ENCODE measurements at regions not wholly inside any gene's neighbourhood (a gene's known extent, or its start where the extent isn't known, plus 50 kb on each side); places are given as distances from the start of the nearest gene placed in this dataset.

GRCh38 chr13:90576067-90576466 lies 771.4 kb upstream of the MIR17HG start:
- no peak for TF ChIP-seq CTCF (IDR thresholded peaks at IDR 0.05; ENCODE audit: partially characterized antibody, unreplicated experiment)
- Mint-ChIP-seq H3K27me3 (ENCODE audit: unreplicated experiment) (no peaks in the 10 kb centered on the region), H3K4me3 (ENCODE audit: unreplicated experiment) (no peak overlapping the region), H3K27ac (ENCODE audit: unreplicated experiment) (no peak overlapping the region), H3K9me3 (ENCODE audit: unreplicated experiment) (no peaks in the 10 kb centered on the region), H3K4me1 (ENCODE audit: low read depth, unreplicated experiment) (peaks cover 4% of the 10 kb centered on the region), H3K36me3 (ENCODE audit: unreplicated experiment) (no peaks in the 10 kb centered on the region)
- no peak for DNase-seq

DNA sequence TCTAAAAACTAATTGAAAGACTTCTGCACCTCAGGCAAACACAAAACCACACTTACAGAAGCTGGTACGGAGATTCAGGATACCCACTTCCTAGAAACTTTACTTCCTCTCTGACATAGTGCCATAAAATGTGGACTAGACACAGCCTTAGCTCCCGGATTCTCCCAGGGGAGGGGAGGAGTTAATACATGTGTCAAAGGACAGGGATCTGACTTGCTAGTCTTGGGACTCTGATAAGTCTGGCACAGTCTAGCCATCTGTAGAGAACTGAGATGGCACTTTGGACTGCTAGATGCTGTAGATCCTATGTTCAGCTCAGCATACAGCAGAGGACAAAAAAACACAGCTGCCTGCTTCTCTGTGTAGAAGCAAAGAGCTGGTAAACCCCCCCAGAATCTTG lies 769.8 kb upstream of the MIR17HG start:
- Mint-ChIP-seq H3K4me3 (ENCODE audit: unreplicated experiment) (no peak overlapping the region), H3K4me1 (ENCODE audit: low read depth, unreplicated experiment) (peaks cover 4% of the 10 kb centered on the region), H3K36me3 (ENCODE audit: unreplicated experiment) (no peaks in the 10 kb centered on the region), H3K27ac (ENCODE audit: unreplicated experiment) (no peak overlapping the region), H3K27me3 (ENCODE audit: unreplicated experiment) (no peaks in the 10 kb centered on the region), H3K9me3 (ENCODE audit: unreplicated experiment) (no peaks in the 10 kb centered on the region)
- no peak for DNase-seq
- no peak for TF ChIP-seq CTCF (IDR thresholded peaks at IDR 0.05; ENCODE audit: partially characterized antibody, unreplicated experiment)

GRCh38 chr13:90585392-90585791 lies 762.1 kb upstream of the MIR17HG start:
- H3K4me3 Mint-ChIP-seq (ENCODE audit: unreplicated experiment) = no peak overlapping the region
- H3K9me3 Mint-ChIP-seq (ENCODE audit: unreplicated experiment) = peaks cover 3% of the 10 kb centered on the region
- H3K27me3 Mint-ChIP-seq (ENCODE audit: unreplicated experiment) = no peaks in the 10 kb centered on the region
- no peak for DNase-seq
- no peak for TF ChIP-seq CTCF (IDR thresholded peaks at IDR 0.05; ENCODE audit: partially characterized antibody, unreplicated experiment)
- no peaks in the 10 kb centered on the region for H3K36me3 Mint-ChIP-seq (ENCODE audit: unreplicated experiment)
- no peak overlapping the region for H3K27ac Mint-ChIP-seq (ENCODE audit: unreplicated experiment)
- H3K4me1 Mint-ChIP-seq (ENCODE audit: low read depth, unreplicated experiment) = no peaks in the 10 kb centered on the region

GRCh38 chr13:90591260-90591926 lies 756.1 kb upstream of the MIR17HG start:
- TF ChIP-seq CTCF (IDR thresholded peaks at IDR 0.05; ENCODE audit: partially characterized antibody, unreplicated experiment) = no peak
- no peak for DNase-seq
- H3K9me3 Mint-ChIP-seq (ENCODE audit: unreplicated experiment) = peaks cover 1% of the 10 kb centered on the region
- no peak overlapping the region for H3K4me3 Mint-ChIP-seq (ENCODE audit: unreplicated experiment)
- no peak overlapping the region for H3K27ac Mint-ChIP-seq (ENCODE audit: unreplicated experiment)
- H3K4me1 Mint-ChIP-seq (ENCODE audit: low read depth, unreplicated experiment) = no peaks in the 10 kb centered on the region
- H3K36me3 Mint-ChIP-seq (ENCODE audit: unreplicated experiment) = peaks cover 7% of the 10 kb centered on the region
- H3K27me3 Mint-ChIP-seq (ENCODE audit: unreplicated experiment) = no peaks in the 10 kb centered on the region

DNA sequence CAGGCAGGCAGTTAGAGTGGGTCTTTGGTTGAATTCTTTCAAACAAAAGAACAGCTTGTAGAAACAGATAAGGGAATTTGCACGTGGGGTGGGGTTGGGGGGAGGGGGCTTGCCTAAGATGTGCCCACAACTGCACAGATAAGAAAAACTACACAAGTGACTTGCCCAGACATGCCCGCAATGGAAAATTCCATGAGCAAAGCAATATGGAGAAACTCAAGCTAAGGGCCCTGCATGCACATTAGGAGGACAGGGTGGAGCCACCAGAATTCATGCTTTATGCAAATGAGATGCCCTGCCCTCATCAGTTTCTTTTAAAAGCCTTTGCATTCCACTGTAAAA lies 755.6 kb upstream of the MIR17HG start:
- H3K9me3 Mint-ChIP-seq (ENCODE audit: unreplicated experiment) = peaks cover 1% of the 10 kb centered on the region
- no peak overlapping the region for H3K27ac Mint-ChIP-seq (ENCODE audit: unreplicated experiment)
- H3K4me3 Mint-ChIP-seq (ENCODE audit: unreplicated experiment) = no peak overlapping the region
- H3K27me3 Mint-ChIP-seq (ENCODE audit: unreplicated experiment) = no peaks in the 10 kb centered on the region
- peaks cover 7% of the 10 kb centered on the region for H3K36me3 Mint-ChIP-seq (ENCODE audit: unreplicated experiment)
- no peak for TF ChIP-seq CTCF (IDR thresholded peaks at IDR 0.05; ENCODE audit: partially characterized antibody, unreplicated experiment)
- no peak for DNase-seq
- H3K4me1 Mint-ChIP-seq (ENCODE audit: low read depth, unreplicated experiment) = no peaks in the 10 kb centered on the region
